Spinal cord (tissue), 9 donors: ENCODE measurements at regions not wholly inside any gene's neighbourhood (a gene's known extent, or its start where the extent isn't known, plus 50 kb on each side); places are given as distances from the start of the nearest gene placed in this dataset.
A peak's percentile ranks its signal among the peaks of the same experiment; 100 is the strongest.
"Not testable (repeated sequence)": the region's sequence is repeated elsewhere in the genome, so short reads cannot be mapped to it uniquely, and the experiment has no call there.

Source experiments
- DNase-seq, 6 donors: peaks; one replicate each; pipeline versions ENCODE4 v3.0.0 to v3.0.0-alpha.2; 2013 to 2015; ENCODE audit warnings: low spot score in 6 of 6, low read depth in 4 of 6
- H3K27ac ChIP-seq: one replicate; pipeline ENCODE4 v1.5.1; 2013; ENCODE audit warnings: low read depth, low read length, control low read depth
- H3K27me3 ChIP-seq: one replicate; pipeline ENCODE4 v1.6.1; 2013; ENCODE audit warnings: low read length; ENCODE audit not compliant: control insufficient read depth, insufficient read depth
- H3K36me3 ChIP-seq: one replicate; pipeline ENCODE4 v1.6.1; 2013; ENCODE audit warnings: low read length; ENCODE audit not compliant: control insufficient read depth, insufficient read depth
- H3K4me1 ChIP-seq: one replicate; pipeline ENCODE4 v1.6.1; 2013; ENCODE audit warnings: low read length; ENCODE audit not compliant: control insufficient read depth, insufficient read depth
- H3K4me3 ChIP-seq: one replicate; pipeline ENCODE4 v1.5.1; 2013; ENCODE audit warnings: low read depth, low read length, control low read depth
- H3K9me3 ChIP-seq: one replicate; pipeline ENCODE4 v1.6.1; 2013; ENCODE audit warnings: low read length; ENCODE audit not compliant: control insufficient read depth, insufficient read depth
- WGBS: methylation state at CpG from one replicate; pipeline ENCODE4 v1.1.5; 2013; ENCODE audit warnings: missing lambda C conversion rate; ENCODE audit not compliant: insufficient coverage; 5-methylcytosine and 5-hydroxymethylcytosine counted together
- donor health status: healthy.

DNA sequence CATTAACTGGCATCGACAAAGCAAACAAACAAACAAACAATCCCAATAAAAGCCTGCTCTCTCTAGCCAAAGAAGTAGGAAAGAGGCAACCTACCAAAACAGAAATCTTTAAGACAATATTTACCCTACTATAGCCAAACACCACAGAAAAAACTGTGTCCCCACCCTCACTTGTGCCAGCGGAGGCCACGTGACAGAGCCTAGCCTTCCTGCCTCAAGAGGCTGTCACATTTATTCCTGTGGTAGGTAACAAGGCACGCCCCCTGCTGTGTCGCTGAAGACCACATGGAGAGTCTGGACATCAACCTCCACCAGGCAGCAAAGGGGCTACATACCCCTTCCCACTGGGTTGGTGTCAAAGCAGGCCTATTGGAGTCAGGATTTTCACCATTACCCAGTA is 148.1 kb downstream of the LMNTD1 start:
- WGBS = 87% methylated on average over 4 of the region's 5 CpGs
- H3K4me1 ChIP-seq = no peaks in the 10 kb centered on the region
- DNase-seq = no peak
- H3K27ac ChIP-seq = no peak overlapping the region
- H3K4me3 ChIP-seq = no peak overlapping the region
- no peaks in the 10 kb centered on the region for H3K27me3 ChIP-seq
- no peaks in the 10 kb centered on the region for H3K9me3 ChIP-seq
- no peaks in the 10 kb centered on the region for H3K36me3 ChIP-seq

DNA sequence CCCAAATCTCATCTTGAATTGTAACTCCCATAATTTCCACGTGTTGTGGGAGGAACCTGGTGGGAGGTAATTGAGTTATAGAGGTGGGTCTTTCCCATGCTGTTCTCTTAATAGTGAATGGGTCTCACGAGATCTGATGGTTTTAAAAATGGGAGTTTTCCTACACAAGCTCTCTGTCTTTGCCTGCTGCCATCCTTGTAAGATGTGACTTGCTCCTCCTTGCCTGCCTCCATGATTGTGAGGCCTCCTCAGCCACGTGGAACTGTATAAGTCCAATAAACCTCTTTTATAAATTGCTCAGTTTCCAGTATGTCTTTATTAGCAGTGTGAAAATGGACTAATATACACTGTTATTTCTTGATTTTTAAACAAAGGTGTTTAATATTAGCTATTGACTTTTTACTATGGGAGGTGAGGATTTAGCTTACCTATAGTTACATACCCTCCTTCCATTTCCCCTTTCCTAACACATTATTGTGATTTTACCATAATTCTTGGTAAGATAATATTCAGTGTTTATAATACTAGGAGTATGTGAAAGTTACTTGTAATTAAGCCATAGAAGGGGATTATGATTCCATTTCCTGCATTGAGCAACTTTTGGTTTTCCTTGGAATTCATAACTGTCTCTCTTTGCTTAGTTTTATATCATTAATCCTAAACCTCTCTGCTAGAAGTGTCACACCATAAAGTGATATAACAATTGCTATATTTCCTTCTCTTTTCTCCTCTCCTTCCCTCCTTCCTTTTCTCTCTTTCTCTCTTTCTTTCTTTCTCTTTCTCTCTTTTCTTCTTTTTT is 151.0 kb upstream of the KRAS start:
- H3K27ac ChIP-seq = no peak overlapping the region
- no peaks in the 10 kb centered on the region for H3K4me1 ChIP-seq
- no peaks in the 10 kb centered on the region for H3K36me3 ChIP-seq
- no peak for DNase-seq
- H3K9me3 ChIP-seq = no peaks in the 10 kb centered on the region
- H3K27me3 ChIP-seq = no peaks in the 10 kb centered on the region
- H3K4me3 ChIP-seq = no peak overlapping the region
- WGBS = no CpG with 5 or more reads among the region's 3 CpGs

- H3K4me3 ChIP-seq = no peak overlapping the region
- no peaks in the 10 kb centered on the region for H3K4me1 ChIP-seq
- no peak overlapping the region for H3K27ac ChIP-seq
- 89% methylated on average over 4 of the region's 6 CpGs for whole genome bisulfite sequencing
- H3K36me3 ChIP-seq = no peaks in the 10 kb centered on the region
- DNase-seq = no peak
- H3K9me3 ChIP-seq = no peaks in the 10 kb centered on the region
- no peaks in the 10 kb centered on the region for H3K27me3 ChIP-seq
Observed at GRCh38 chr12:25397001-25397400, 146.3 kb upstream of the KRAS start.

- WGBS = no CpG with 5 or more reads among the region's 1 CpG
Observed at GRCh38 chr12:25395227-25395626, 144.5 kb upstream of the KRAS start.

DNA sequence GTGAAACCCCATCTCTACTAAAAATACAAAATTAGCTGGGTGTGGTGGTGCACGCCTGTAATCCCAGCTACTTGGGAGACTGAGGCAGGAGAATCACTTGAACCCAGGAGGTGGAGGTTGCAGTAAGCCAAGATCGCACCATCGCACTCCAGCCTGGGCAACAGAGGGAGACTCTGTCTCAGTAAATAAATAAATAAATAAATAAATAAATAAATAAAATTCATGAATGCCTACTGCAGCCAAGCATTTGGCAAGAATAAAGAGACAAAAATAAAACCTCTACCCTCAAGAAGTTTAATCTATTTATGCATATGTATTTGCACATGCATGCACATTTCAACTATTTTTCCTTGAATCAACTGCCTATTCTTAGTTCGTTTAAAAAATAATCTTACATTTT is 144.0 kb upstream of the KRAS start:
- H3K27me3 ChIP-seq, DNase-seq, H3K4me1 ChIP-seq, H3K9me3 ChIP-seq, H3K36me3 ChIP-seq, H3K27ac ChIP-seq, H3K4me3 ChIP-seq: not testable (repeated sequence)
- no CpG with 5 or more reads among the region's 4 CpGs for WGBS

More at GRCh38 chr12:25395227-25395626, 144.5 kb upstream of the KRAS start:
- Histone ChIP-seq H3K4me3 (no peak overlapping the region), H3K27me3 (no peaks in the 10 kb centered on the region), H3K4me1 (no peaks in the 10 kb centered on the region), H3K27ac (no peak overlapping the region), H3K9me3 (no peaks in the 10 kb centered on the region), H3K36me3 (no peaks in the 10 kb centered on the region)
- DNase-seq = no peak

GRCh38 chr12:25394025-25394424 is 143.3 kb upstream of the KRAS start:
- Histone ChIP-seq H3K27ac (no peak overlapping the region), H3K27me3 (no peaks in the 10 kb centered on the region), H3K4me1 (no peaks in the 10 kb centered on the region), H3K4me3 (no peak overlapping the region), H3K9me3 (no peaks in the 10 kb centered on the region), H3K36me3 (no peaks in the 10 kb centered on the region)
- DNase-seq = no peak
- WGBS = 90% methylated on average over 9 of the region's 9 CpGs

DNA sequence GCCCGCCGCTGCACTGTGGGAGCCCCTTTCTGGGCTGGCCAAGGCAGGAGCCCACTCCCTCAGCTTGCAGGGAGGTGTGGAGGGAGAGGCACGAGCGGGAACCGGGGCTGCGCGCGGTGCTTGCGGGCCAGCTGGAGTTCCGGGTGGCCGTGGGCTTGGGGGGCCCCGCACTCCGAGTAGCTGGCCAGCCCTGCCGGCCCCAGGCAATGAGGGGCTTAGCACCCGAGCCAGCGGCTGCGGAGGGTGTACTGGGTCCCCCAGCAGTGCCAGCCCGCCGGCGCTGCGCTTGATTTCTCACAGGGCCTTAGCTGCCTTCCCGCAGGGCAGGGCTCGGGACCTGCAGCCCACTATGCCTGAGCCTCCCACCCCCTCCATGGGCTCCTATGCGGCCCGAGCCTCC is 140.6 kb upstream of the KRAS start:
- H3K27ac ChIP-seq, H3K4me1 ChIP-seq, H3K4me3 ChIP-seq, H3K36me3 ChIP-seq, H3K9me3 ChIP-seq, DNase-seq, H3K27me3 ChIP-seq: not testable (repeated sequence)
- 96% methylated on average over 19 of the region's 25 CpGs for WGBS

- WGBS = 40% methylated on average over 2 of the region's 5 CpGs
- H3K4me1 ChIP-seq = peaks cover 10% of the 10 kb centered on the region
- H3K27ac ChIP-seq = no peak overlapping the region
- no peak for DNase-seq
- no peaks in the 10 kb centered on the region for H3K27me3 ChIP-seq
- no peak overlapping the region for H3K4me3 ChIP-seq
- no peaks in the 10 kb centered on the region for H3K36me3 ChIP-seq
- H3K9me3 ChIP-seq = no peaks in the 10 kb centered on the region
Observed at GRCh38 chr12:25388183-25388582, 137.5 kb upstream of the KRAS start.

DNA sequence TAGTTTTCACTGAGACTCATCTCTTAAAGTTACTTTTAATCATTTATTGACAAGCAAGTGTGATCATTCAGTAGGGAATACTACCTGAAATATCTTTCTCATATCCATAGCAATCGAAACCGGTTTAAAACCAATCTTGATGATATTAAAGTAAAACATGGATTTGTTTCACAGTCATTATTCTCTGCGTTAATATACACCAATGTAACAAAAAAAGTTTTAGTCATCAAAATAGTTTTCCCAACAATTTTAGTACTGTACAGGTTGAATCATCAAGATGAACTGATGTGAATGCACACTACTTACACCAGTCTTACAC is 137.0 kb upstream of the KRAS start:
- Histone ChIP-seq H3K4me1 (peaks cover 10% of the 10 kb centered on the region), H3K27me3 (no peaks in the 10 kb centered on the region), H3K36me3 (no peaks in the 10 kb centered on the region), H3K9me3 (no peaks in the 10 kb centered on the region), H3K27ac (no peak overlapping the region), H3K4me3 (no peak overlapping the region)
- DNase-seq = no peak
- WGBS = no CpG with 5 or more reads among the region's 3 CpGs

DNA sequence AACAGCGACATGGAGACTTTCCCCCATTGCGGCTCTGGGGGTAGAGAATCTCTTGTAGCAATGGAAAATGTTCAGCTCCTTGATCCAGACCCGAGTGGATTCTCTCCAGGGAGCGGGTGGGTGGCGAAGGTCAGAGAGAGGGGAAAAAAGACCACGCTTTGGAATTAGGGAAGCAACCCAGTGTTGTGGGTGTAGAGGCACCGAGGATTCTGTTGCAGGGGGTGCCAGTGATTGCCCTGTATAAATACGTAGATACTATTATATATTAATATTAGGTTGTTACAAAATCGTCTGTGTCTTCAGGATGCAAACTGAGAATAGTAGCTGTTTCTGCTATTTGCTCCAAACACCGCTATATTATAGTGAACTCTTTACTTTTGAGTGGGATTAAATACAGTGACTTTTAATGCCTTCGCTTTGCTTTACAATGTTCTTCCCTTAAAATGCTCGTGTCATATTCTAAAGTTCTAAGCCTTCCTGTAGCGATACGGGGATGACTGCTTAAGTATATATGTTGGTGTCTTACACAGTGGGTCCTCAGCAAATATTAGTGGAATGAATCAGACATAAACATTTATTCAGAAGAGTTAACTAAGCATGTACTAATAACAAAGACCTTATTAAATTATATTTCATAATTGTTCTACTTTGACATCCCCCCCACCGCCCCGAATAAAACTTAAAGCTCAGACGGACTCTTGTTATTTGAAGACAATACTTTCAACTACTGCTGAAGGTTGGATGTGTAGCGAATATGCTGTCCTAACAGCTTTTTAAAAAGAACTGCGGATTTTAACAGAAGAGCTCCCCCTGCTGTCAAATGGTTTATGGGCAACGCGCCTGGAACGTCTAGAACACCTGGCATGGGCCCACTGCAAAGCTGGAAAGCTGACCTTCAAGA is 136.4 kb upstream of the KRAS start:
- Histone ChIP-seq H3K27ac (peak overlapping the region; percentile 98), H3K9me3 (no peaks in the 10 kb centered on the region), H3K4me3 (peak overlapping the region; percentile 75), H3K27me3 (no peaks in the 10 kb centered on the region), H3K4me1 (peaks cover 10% of the 10 kb centered on the region), H3K36me3 (no peaks in the 10 kb centered on the region)
- DNase-seq = peak; percentile 83 to 97 (median 86)
- 6% methylated on average over 11 of the region's 22 CpGs for WGBS
